H1 (cell line): ENCODE measurements at regions not wholly inside any gene's neighbourhood (a gene's known extent, or its start where the extent isn't known, plus 50 kb on each side); places are given as distances from the start of the nearest gene placed in this dataset.

Experiments used
- CTCF ChIA-PET: fragments of 300-600 bp; sonication (Branson Sonifier 250); formaldehyde crosslinking; loops from one replicate; lab custom pipeline; 2021; ENCODE audit not compliant: partially characterized antibody; lab: Charles Lee
- POLR2A ChIA-PET: fragments of 300-600 bp; sonication (Branson Sonifier 250); formaldehyde crosslinking; loops from one replicate; lab custom pipeline; 2021; ENCODE audit warnings: inconsistent platforms; ENCODE audit not compliant: partially characterized antibody; lab: Charles Lee
- DNase-seq, 2 experiments: peaks; one replicate each; pipeline versions ENCODE4 v3.0.0 to v3.0.0-alpha.2; 2010 to 2022; ENCODE audit warnings: low spot score in 2 of 2, low read depth in 1 of 2, mixed read lengths in 1 of 2
- FAIRE-seq: peaks from 2 replicates; lab custom pipeline; 2011; peaks lifted over from hg19 to GRCh38; lab: Jason Lieb, UNC
- H2AFZ ChIP-seq: 2 replicates; pipeline ENCODE4 v1.8.1; 2012; ENCODE audit warnings: low read length, inconsistent platforms
- H2AK5ac ChIP-seq: 2 replicates; pipeline ENCODE4 v1.6.1; 2013; ENCODE audit warnings: low read depth, low read length
- H2BK120ac ChIP-seq: replicated peaks from 2 replicates; pipeline ENCODE3; 2013; ENCODE audit warnings: low read depth, low read length, inconsistent platforms
- H2BK12ac ChIP-seq: 2 replicates; pipeline ENCODE4 v1.6.1; 2013; ENCODE audit warnings: low read depth, low read length
- H2BK15ac ChIP-seq: 2 replicates; pipeline ENCODE4 v1.6.1; 2013; ENCODE audit warnings: low read length
- H2BK20ac ChIP-seq: 2 replicates; pipeline ENCODE4 v1.6.1; 2013; ENCODE audit warnings: low read length
- H2BK5ac ChIP-seq: 2 replicates; pipeline ENCODE4 v1.6.1; 2013; ENCODE audit warnings: low read depth, low read length
- H3K14ac ChIP-seq: 2 replicates; pipeline ENCODE4 v1.6.1; 2013; ENCODE audit warnings: inconsistent platforms; ENCODE audit not compliant: insufficient read length
- H3K18ac ChIP-seq: 2 replicates; pipeline ENCODE4 v1.6.1; 2013; ENCODE audit warnings: low read length; ENCODE audit errors: extremely low read depth
- H3K23ac ChIP-seq: 2 replicates; pipeline ENCODE4 v1.6.1; 2013; ENCODE audit warnings: inconsistent platforms; ENCODE audit not compliant: insufficient read length
- H3K23me2 ChIP-seq: 2 replicates; pipeline ENCODE4 v1.6.1; 2013; ENCODE audit warnings: low read depth, low read length
- H3K27ac ChIP-seq: 2 replicates; pipeline ENCODE4 v1.6.1; 2011; ENCODE audit warnings: low read depth, low read length, inconsistent platforms
- H3K27me3 ChIP-seq, 4 experiments: replicated peaks in 1 of 4; 1 replicate in 1 of 4; 2 replicates in 3 of 4; pipeline versions ENCODE4 v1.6.1 to v1.8.1; 2011 to 2013; ENCODE audit warnings: low read length in 3 of 4, mild to moderate bottlenecking in 3 of 4, inconsistent platforms in 2 of 4, mixed read lengths in 2 of 4, moderate library complexity in 1 of 4; ENCODE audit not compliant: control insufficient read depth in 3 of 4, insufficient read depth in 3 of 4; ENCODE audit errors: extremely low read depth in 1 of 4
- H3K36me3 ChIP-seq, 4 experiments: 2 replicates each; pipeline versions ENCODE4 v1.6.1 to v1.8.1; 2011 to 2013; ENCODE audit warnings: mild to moderate bottlenecking in 4 of 4, low read length in 3 of 4, moderate library complexity in 2 of 4, control low read depth in 1 of 4, inconsistent platforms in 1 of 4; ENCODE audit not compliant: insufficient read depth in 4 of 4, control insufficient read depth in 2 of 4
- H3K4ac ChIP-seq: replicated peaks from 2 replicates; pipeline ENCODE3; 2013; ENCODE audit warnings: low read length, low read depth, mixed read lengths, inconsistent platforms; ENCODE audit not compliant: insufficient read length
- H3K4me1 ChIP-seq, 4 experiments: replicated peaks in 1 of 4; 1 replicate in 1 of 4; 2 replicates in 3 of 4; pipeline versions ENCODE4 v1.6.1 to v1.8.1; 2011 to 2013; ENCODE audit warnings: low read length in 3 of 4, inconsistent platforms in 2 of 4, mixed read lengths in 1 of 4; ENCODE audit not compliant: insufficient read depth in 4 of 4, control insufficient read depth in 3 of 4
- H3K4me2 ChIP-seq, 2 experiments: 2 replicates each; pipeline versions ENCODE4 v1.6.1 to v1.8.1; 2011 to 2013; ENCODE audit warnings: low read depth in 2 of 2, low read length in 2 of 2, control low read depth in 1 of 2, inconsistent platforms in 1 of 2, mild to moderate bottlenecking in 1 of 2; ENCODE audit not compliant: insufficient read depth in 1 of 2
- H3K4me3 ChIP-seq, 4 experiments: fragments of 200-600, 300-600 bp in 1 of 4; sonication (generic), shearing (Covaris generic), sonication (Bioruptor Twin) in 1 of 4; 2 replicates each; pipeline versions ENCODE4 v1.5.1 to v1.8.1; 2011 to 2016; ENCODE audit warnings: low read length in 4 of 4, low read depth in 3 of 4, control low read depth in 2 of 4, inconsistent platforms in 2 of 4, mild to moderate bottlenecking in 2 of 4, mixed read lengths in 1 of 4, moderate library complexity in 1 of 4; ENCODE audit not compliant: insufficient read depth in 2 of 4; ENCODE audit errors: extremely low read depth in 1 of 4
- H3K56ac ChIP-seq: replicated peaks from 2 replicates; pipeline ENCODE3; 2013; ENCODE audit warnings: low read depth, mild to moderate bottlenecking, mixed read lengths, low read length, inconsistent platforms; ENCODE audit not compliant: insufficient read length
- H3K79me1 ChIP-seq: 2 replicates; pipeline ENCODE4 v1.6.1; 2013; ENCODE audit warnings: low read depth, low read length, control low read depth
- H3K79me2 ChIP-seq, 2 experiments: 2 replicates each; pipeline versions ENCODE4 v1.6.1 to v1.8.1; 2012 to 2013; ENCODE audit warnings: low read length in 2 of 2, mild to moderate bottlenecking in 2 of 2, inconsistent platforms in 1 of 2; ENCODE audit not compliant: insufficient read depth in 2 of 2, control insufficient read depth in 1 of 2
- H3K9ac ChIP-seq, 4 experiments: replicated peaks in 1 of 4; 1 replicate in 1 of 4; 2 replicates in 3 of 4; pipeline versions ENCODE4 v1.6.1 to v1.8.1; 2011 to 2013; ENCODE audit warnings: low read depth in 3 of 4, low read length in 3 of 4, control low read depth in 2 of 4, mild to moderate bottlenecking in 2 of 4, moderate library complexity in 2 of 4, inconsistent platforms in 1 of 4; ENCODE audit errors: extremely low read depth in 1 of 4
- H3K9me3 ChIP-seq, 2 experiments: 2 replicates each; pipeline versions ENCODE4 v1.6.1 to v1.8.1; 2012 to 2013; ENCODE audit warnings: mild to moderate bottlenecking in 2 of 2, moderate library complexity in 2 of 2, control low read depth in 1 of 2, inconsistent platforms in 1 of 2, low read depth in 1 of 2, low read length in 1 of 2, mixed read lengths in 1 of 2; ENCODE audit not compliant: insufficient read depth in 2 of 2
- H4K20me1 ChIP-seq, 2 experiments: replicated peaks in 1 of 2; 2 replicates each; pipeline versions ENCODE3 to v1.8.1; 2011 to 2013; ENCODE audit warnings: inconsistent platforms in 2 of 2, low read length in 2 of 2, mild to moderate bottlenecking in 1 of 2; ENCODE audit not compliant: insufficient read depth in 2 of 2, control insufficient read depth in 1 of 2
- H4K5ac ChIP-seq: 2 replicates; pipeline ENCODE4 v1.6.1; 2013; ENCODE audit warnings: low read length, low read depth, mixed read lengths, inconsistent platforms; ENCODE audit not compliant: insufficient read length
- H4K8ac ChIP-seq: 2 replicates; pipeline ENCODE4 v1.8.0; 2013; ENCODE audit warnings: mild to moderate bottlenecking, moderate library complexity, low read length, inconsistent platforms; ENCODE audit not compliant: insufficient read depth; ENCODE audit errors: extremely low read depth
- H4K91ac ChIP-seq: replicated peaks from 2 replicates; pipeline ENCODE3; 2013; ENCODE audit warnings: low read length, mixed read lengths, inconsistent platforms; ENCODE audit not compliant: insufficient read length
- ASH2L ChIP-seq: fragments of 200-600, 300-600 bp; sonication (generic); IDR thresholded peaks from one replicate; pipeline ENCODE4 v1.7.1; 2017; ENCODE audit warnings: low read length
- WGBS, 2 experiments: shearing (Covaris generic) in 1 of 2; methylation state at CpG; one replicate each; pipeline versions ENCODE4 v1.1.6 to v1.1.7; 2013 to 2015; ENCODE audit warnings: low lambda C conversion rate in 2 of 2, mixed read lengths in 2 of 2, inconsistent platforms in 1 of 2, low coverage in 1 of 2, missing lambda C conversion rate in 1 of 2; ENCODE audit not compliant: insufficient replicate concordance in 2 of 2, insufficient coverage in 1 of 2, insufficient read length in 1 of 2; ENCODE audit errors: extremely low coverage in 1 of 2, missing lambda C conversion rate in 1 of 2; 5-methylcytosine and 5-hydroxymethylcytosine counted together

GRCh38 chr1:37267111-37267835 lies 207.1 kb upstream of the ZC3H12A start:
- Histone ChIP-seq H2BK20ac (peak overlapping the region; percentile 86; the same call in 1 of the 2 replicates), H3K23me2 (no peaks in the 10 kb centered on the region), H3K4ac (no peak overlapping the region), H3K36me3 (no peaks in the 10 kb centered on the region), H3K27me3 (no peaks in the 10 kb centered on the region; a peak in 1 of 7 replicates), H2BK5ac (peak overlapping the region; percentile 56; the same call in 1 of the 2 replicates), H4K20me1 (no peaks in the 10 kb centered on the region), H2BK120ac (no peak overlapping the region), H2AFZ (no peak overlapping the region), H3K4me1 (peaks cover 0 to 10% (median 5%) of the 10 kb centered on the region in 4 experiments; a peak in 4 of 7 replicates), H3K79me2 (no peaks in the 10 kb centered on the region), H4K5ac (no peak overlapping the region), H3K14ac (no peak overlapping the region), H3K18ac (peak overlapping the region; percentile 14; the same call in 1 of the 2 replicates), H3K27ac (no peak overlapping the region), H2BK12ac (0 out of 2 replicates have a peak overlapping the region, but pooled peaks have one; percentile 27), H4K8ac (no peak overlapping the region), H4K91ac (no peak overlapping the region), H3K79me1 (no peaks in the 10 kb centered on the region), H3K9me3 (no peaks in the 10 kb centered on the region), H3K4me2 (peak overlapping the region in 1 of 2 experiments; percentile 22; a peak in 1 of 4 replicates), H2BK15ac (no peak overlapping the region; the same call in 1 of the 2 replicates), H3K23ac (no peak overlapping the region), H3K9ac (no peak overlapping the region), H2AK5ac (0 out of 2 replicates have a peak overlapping the region, but pooled peaks have one; percentile 39), H3K56ac (no peak overlapping the region), H3K4me3 (no peak overlapping the region)
- DNase-seq (no peak), FAIRE-seq (no peak)
- 77% methylated on average over 10 of the region's 10 CpGs; no CpG with 5 or more reads in 1 of the 2 experiments for WGBS, 2 experiments
- CTCF ChIA-PET, result interaction anchor here (0.6 to 2.7 kb wide), 13 partner anchors 10 to 403 kb away, joined by 3 to 14 read pairs (median 4); no protein-coding TSS in a partner anchor
- POLR2A ChIA-PET, result interaction anchor here (0.9 to 1.7 kb wide), 3 partner anchors 9 to 131 kb away, joined by 3 to 4 read pairs (median 3); no protein-coding TSS in a partner anchor
- no peak for TF ChIP-seq ASH2L
